ENCODE measurements at regions not wholly inside any gene's neighbourhood (a gene's known extent, or its start where the extent isn't known, plus 50 kb on each side); places are given as distances from the start of the nearest gene placed in this dataset.

DNA sequence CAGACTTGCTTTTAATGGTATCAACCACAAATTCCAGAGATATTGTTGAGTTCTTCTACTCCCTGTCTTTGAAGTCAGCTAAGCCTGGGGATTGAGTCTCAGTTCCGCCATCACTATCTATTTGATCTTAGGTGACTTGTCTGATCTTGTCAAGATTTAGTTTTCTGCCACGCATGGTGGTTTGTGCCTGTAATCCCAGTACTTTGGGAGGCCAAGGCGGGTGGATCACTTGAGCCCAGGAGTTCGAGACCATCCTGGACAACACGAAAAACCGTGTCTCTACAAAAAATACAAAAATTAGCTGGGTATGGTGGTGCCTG, 376.9 kb downstream of the FGF9 start:
- H3K36me3 Mint-ChIP-seq (ENCODE audit: low read depth) = no peaks in the 10 kb centered on the region; the same call in 2 of the 3 replicates
- Histone ChIP-seq H3K27me3 (ENCODE audit: insufficient read depth) (no peaks in the 10 kb centered on the region), H3K4me3 (no peak overlapping the region), H2AFZ (no peak overlapping the region), H3K4me1 (ENCODE audit: insufficient read depth) (0 out of 2 replicates have a peak, but pooled peaks cover 8% of the 10 kb centered on the region), H4K20me1 (replicated peaks; ENCODE audit: insufficient read depth) (no peaks in the 10 kb centered on the region; the same call in 1 of the 2 replicates), H3K27ac (ENCODE audit: low read depth) (no peak overlapping the region), H3F3A (replicated peaks; ENCODE audit: low read depth) (no peaks in the 10 kb centered on the region), H3K79me2 (replicated peaks; ENCODE audit: insufficient read depth) (peaks cover 82% of the 10 kb centered on the region), H3K36me3 (ENCODE audit: insufficient read depth) (0 out of 2 replicates have a peak, but pooled peaks cover 3% of the 10 kb centered on the region), H3K4me2 (no peak overlapping the region), H3K9me2 (ENCODE audit: insufficient read depth) (no peaks in the 10 kb centered on the region)
- H3K4me3 Mint-ChIP-seq = no peak overlapping the region
- H3K4me1 Mint-ChIP-seq = peaks cover 14% of the 10 kb centered on the region; the same call in 2 of the 3 replicates
- H3K27ac Mint-ChIP-seq = no peak overlapping the region
- DNase-seq (ENCODE audit: low spot score) (no peak), ATAC-seq (no peak)
- H3K9me3 Mint-ChIP-seq = peaks cover 4% of the 10 kb centered on the region; the same call in 2 of the 3 replicates
- H3K27me3 Mint-ChIP-seq (ENCODE audit: insufficient read depth, low read depth, poor library complexity) = peaks cover 2% of the 10 kb centered on the region
- TF ChIP-seq POLR2AphosphoS5 (IDR thresholded peaks at IDR 0.05; ENCODE audit: low read depth) (no peak), ZNF114 (CRISPR knock-in tag; IDR thresholded peaks at IDR 0.05) (no peak), EZH2 (IDR thresholded peaks at IDR 0.05; ENCODE audit: low read depth, unreplicated experiment) (no peak), REST (IDR thresholded peaks at IDR 0.05; ENCODE audit: unreplicated experiment) (no peak), EZH2phosphoT487 (IDR thresholded peaks at IDR 0.05; ENCODE audit: unreplicated experiment) (no peak), ZNF331 (CRISPR knock-in tag; IDR thresholded peaks at IDR 0.05; ENCODE audit: low read depth) (no peak), ZNF462 (CRISPR knock-in tag; IDR thresholded peaks at IDR 0.05) (no peak), STAT1 (IDR thresholded peaks at IDR 0.05; ENCODE audit: unreplicated experiment) (no peak), CREB1 (CRISPR knock-in tag; IDR thresholded peaks at IDR 0.05; ENCODE audit: low read depth) (no peak)
- TF ChIP-seq, protein P1, sequence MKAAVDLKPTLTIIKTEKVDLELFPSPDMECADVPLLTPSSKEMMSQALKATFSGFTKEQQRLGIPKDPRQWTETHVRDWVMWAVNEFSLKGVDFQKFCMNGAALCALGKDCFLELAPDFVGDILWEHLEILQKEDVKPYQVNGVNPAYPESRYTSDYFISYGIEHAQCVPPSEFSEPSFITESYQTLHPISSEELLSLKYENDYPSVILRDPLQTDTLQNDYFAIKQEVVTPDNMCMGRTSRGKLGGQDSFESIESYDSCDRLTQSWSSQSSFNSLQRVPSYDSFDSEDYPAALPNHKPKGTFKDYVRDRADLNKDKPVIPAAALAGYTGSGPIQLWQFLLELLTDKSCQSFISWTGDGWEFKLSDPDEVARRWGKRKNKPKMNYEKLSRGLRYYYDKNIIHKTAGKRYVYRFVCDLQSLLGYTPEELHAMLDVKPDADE (IDR thresholded peaks at IDR 0.05) = no peak
- TF ChIP-seq, protein P2, sequence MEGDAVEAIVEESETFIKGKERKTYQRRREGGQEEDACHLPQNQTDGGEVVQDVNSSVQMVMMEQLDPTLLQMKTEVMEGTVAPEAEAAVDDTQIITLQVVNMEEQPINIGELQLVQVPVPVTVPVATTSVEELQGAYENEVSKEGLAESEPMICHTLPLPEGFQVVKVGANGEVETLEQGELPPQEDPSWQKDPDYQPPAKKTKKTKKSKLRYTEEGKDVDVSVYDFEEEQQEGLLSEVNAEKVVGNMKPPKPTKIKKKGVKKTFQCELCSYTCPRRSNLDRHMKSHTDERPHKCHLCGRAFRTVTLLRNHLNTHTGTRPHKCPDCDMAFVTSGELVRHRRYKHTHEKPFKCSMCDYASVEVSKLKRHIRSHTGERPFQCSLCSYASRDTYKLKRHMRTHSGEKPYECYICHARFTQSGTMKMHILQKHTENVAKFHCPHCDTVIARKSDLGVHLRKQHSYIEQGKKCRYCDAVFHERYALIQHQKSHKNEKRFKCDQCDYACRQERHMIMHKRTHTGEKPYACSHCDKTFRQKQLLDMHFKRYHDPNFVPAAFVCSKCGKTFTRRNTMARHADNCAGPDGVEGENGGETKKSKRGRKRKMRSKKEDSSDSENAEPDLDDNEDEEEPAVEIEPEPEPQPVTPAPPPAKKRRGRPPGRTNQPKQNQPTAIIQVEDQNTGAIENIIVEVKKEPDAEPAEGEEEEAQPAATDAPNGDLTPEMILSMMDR (conservative IDR thresholded peaks at IDR 0.05; ENCODE audit: low read depth in 2 of 2) = no peak

All from GM23338 (cell line).